Kidney (tissue), 13 donors: ENCODE measurements at regions not wholly inside any gene's neighbourhood (a gene's known extent, or its start where the extent isn't known, plus 50 kb on each side); places are given as distances from the start of the nearest gene placed in this dataset.

ENCODE experiments used
- DNase-seq, 5 donors: peaks; one replicate each; pipeline ENCODE4 v3.0.0-alpha.2; 2013 to 2020
- FAIRE-seq: peaks from 2 replicates; lab custom pipeline; 2012; peaks lifted over from hg19 to GRCh38; lab: Jason Lieb, UNC
- H3K27ac ChIP-seq, 2 donors: one replicate each; pipeline ENCODE4 v1.7.0; 2013; ENCODE audit warnings: low read depth in 2 of 2, low read length in 2 of 2, inconsistent platforms in 1 of 2
- H3K27me3 ChIP-seq: one replicate; pipeline ENCODE4 v1.7.1; 2013; ENCODE audit warnings: low read length, inconsistent platforms; ENCODE audit not compliant: control insufficient read depth, insufficient read depth
- H3K36me3 ChIP-seq, 3 donors: one replicate each; pipeline versions ENCODE4 v1.7.0 to v1.7.1; 2013; ENCODE audit warnings: low read length in 3 of 3, control low read depth in 1 of 3, inconsistent platforms in 1 of 3; ENCODE audit not compliant: insufficient read depth in 3 of 3, control insufficient read depth in 2 of 3
- H3K4me1 ChIP-seq, 3 donors: one replicate each; pipeline versions ENCODE4 v1.7.0 to v1.7.1; 2013; ENCODE audit warnings: low read length in 3 of 3, inconsistent platforms in 1 of 3, low read depth in 1 of 3; ENCODE audit not compliant: control insufficient read depth in 2 of 3, insufficient read depth in 2 of 3
- H3K4me3 ChIP-seq, 3 donors: one replicate each; pipeline versions ENCODE4 v1.7.0 to v1.8.1; 2013; ENCODE audit warnings: low read length in 3 of 3, control low read depth in 1 of 3, inconsistent platforms in 1 of 3
- H3K9ac ChIP-seq, 3 donors: one replicate each; pipeline versions ENCODE4 v1.7.0 to v1.7.1; 2013; ENCODE audit warnings: low read length in 3 of 3, control low read depth in 1 of 3, inconsistent platforms in 1 of 3
- H3K9me3 ChIP-seq, 3 donors: one replicate each; pipeline versions ENCODE4 v1.7.0 to v1.7.1; 2013; ENCODE audit warnings: low read length in 3 of 3, control low read depth in 1 of 3, inconsistent platforms in 1 of 3; ENCODE audit not compliant: control insufficient read depth in 2 of 3, insufficient read depth in 1 of 3
- intact Hi-C: fragments of 100-400 bp; cut with DNase I; formaldehyde crosslinking; loops from one replicate; pipeline ENCODE4 v1.11.1; 2022
- TF ChIP-seq, protein P1 (sequence below): IDR thresholded peaks from 3 replicates; pipeline ENCODE4 v1.5.1; 2012; ENCODE audit warnings: mild to moderate bottlenecking, moderate library complexity, borderline replicate concordance; ENCODE audit not compliant: insufficient read depth; ENCODE audit errors: extremely low read depth
- donor health status: control.
- donor health status: control.
- donor health status: control.
- donor health status: control.
- donor health status: control.
- donor health status: DM: yes; HTN: yes; CAD: no.
- donor health status: Normal renal cell carcinoma (clear cell type).

DNA sequence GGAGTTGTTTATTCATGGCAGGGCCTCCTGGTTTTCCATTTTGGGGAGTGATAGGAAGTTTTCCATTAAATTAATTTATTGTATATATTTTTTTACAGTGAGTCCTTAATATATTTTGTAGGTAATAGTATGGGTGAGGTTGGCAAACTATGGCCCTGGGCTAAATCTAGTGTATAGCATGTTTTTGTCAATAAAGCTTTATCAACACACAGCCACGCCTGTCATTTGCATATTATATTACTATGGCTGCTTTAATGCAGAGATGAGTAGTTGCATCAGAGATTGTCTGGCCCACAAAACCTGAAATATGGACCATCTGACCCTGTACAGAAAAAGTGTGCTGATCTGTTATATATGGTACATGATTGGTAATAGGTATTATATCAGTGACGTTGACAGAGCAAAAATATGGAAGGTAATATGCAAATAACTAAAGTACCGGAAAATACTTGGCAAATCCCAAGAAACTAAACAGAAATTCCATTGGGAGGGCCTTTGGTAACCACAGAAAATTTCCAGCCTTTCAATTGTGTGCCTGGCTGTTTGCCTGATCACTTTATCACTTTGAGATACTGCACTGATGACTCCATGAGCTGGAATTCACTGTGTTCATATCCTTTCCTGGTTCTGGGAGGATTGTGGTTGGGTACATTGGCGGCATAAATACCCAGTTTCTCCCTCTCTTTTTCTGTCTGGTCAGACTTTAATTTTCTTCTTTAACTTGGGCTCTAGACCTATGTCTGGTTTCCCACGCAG is 61.7 kb upstream of the RFLNA start:
- no peaks in the 10 kb centered on the region for H3K4me1 ChIP-seq
- TF ChIP-seq, protein P1, sequence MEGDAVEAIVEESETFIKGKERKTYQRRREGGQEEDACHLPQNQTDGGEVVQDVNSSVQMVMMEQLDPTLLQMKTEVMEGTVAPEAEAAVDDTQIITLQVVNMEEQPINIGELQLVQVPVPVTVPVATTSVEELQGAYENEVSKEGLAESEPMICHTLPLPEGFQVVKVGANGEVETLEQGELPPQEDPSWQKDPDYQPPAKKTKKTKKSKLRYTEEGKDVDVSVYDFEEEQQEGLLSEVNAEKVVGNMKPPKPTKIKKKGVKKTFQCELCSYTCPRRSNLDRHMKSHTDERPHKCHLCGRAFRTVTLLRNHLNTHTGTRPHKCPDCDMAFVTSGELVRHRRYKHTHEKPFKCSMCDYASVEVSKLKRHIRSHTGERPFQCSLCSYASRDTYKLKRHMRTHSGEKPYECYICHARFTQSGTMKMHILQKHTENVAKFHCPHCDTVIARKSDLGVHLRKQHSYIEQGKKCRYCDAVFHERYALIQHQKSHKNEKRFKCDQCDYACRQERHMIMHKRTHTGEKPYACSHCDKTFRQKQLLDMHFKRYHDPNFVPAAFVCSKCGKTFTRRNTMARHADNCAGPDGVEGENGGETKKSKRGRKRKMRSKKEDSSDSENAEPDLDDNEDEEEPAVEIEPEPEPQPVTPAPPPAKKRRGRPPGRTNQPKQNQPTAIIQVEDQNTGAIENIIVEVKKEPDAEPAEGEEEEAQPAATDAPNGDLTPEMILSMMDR = no peak
- no peak overlapping the region for H3K27ac ChIP-seq
- no peaks in the 10 kb centered on the region for H3K36me3 ChIP-seq
- DNase-seq (no peak), FAIRE-seq (no peak)
- intact Hi-C loops = no loop called here
- no peak overlapping the region for H3K4me3 ChIP-seq
- no peak overlapping the region for H3K9ac ChIP-seq
- H3K9me3 ChIP-seq = peaks cover 0 to 15% (median 0%) of the 10 kb centered on the region in 3 donors
- no peaks in the 10 kb centered on the region for H3K27me3 ChIP-seq

DNA sequence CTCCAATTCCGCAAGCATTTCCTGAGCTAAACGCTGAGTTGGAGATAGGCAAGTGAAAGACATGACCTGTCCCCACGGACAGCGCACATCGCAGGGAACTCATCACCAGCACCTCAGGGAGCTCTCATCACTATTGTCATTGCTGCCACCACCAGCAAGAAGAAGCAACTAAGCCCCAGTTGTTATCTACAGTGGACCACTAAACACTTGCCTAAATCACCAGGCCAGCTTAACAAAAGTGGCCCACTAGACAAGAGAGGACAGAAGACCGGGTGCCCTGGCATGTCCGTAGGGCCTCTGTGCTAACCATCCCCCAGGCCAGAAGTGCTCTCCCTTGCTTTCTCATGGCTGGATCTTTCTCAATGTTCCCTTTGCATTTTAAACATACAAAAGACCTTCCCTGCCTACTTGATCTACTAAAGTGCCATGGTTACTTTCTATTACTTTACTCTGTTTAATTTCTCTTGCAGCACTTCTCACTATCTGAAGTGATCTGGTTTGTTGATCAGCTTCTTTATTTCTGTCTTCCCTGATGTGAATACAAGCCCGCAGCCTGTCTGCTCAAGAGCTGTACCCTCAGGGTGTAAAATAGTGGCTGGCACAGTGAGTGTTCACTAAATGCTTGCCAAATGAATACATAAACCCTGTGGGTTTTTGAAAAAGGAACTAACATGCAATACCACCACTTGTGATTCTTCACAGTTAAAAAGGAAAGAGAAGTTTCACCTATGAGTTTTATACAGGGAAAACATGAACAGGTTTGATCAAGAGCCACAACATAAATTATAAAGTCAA is 60.9 kb upstream of the RFLNA start:
- Histone ChIP-seq H3K27ac (no peak overlapping the region), H3K9ac (no peak overlapping the region), H3K36me3 (no peaks in the 10 kb centered on the region), H3K4me1 (no peaks in the 10 kb centered on the region), H3K9me3 (peaks cover 0 to 15% (median 0%) of the 10 kb centered on the region in 3 donors), H3K4me3 (no peak overlapping the region), H3K27me3 (no peaks in the 10 kb centered on the region)
- intact Hi-C loops = no loop called here
- DNase-seq (no peak), FAIRE-seq (no peak)
- TF ChIP-seq, protein P1 = no peak

GRCh38 chr12:124236625-124237031 is 58.3 kb upstream of the RFLNA start:
- DNase-seq (no peak), FAIRE-seq (no peak)
- no peaks in the 10 kb centered on the region for H3K9me3 ChIP-seq
- no peak overlapping the region for H3K9ac ChIP-seq
- no peaks in the 10 kb centered on the region for H3K36me3 ChIP-seq
- H3K27ac ChIP-seq = no peak overlapping the region
- intact Hi-C loops = no loop called here
- H3K4me1 ChIP-seq = no peaks in the 10 kb centered on the region
- H3K4me3 ChIP-seq = no peak overlapping the region
- no peaks in the 10 kb centered on the region for H3K27me3 ChIP-seq
- TF ChIP-seq, protein P1 = no peak
